ENCODE measurements at regions not wholly inside any gene's neighbourhood (a gene's known extent, or its start where the extent isn't known, plus 50 kb on each side); places are given as distances from the start of the nearest gene placed in this dataset.

GRCh38 chr13:77986713-77987112, 68.1 kb upstream of the EDNRB start:
- DNase-seq, result no peak

- no peak for DNase-seq
Observed at GRCh38 chr13:77985866-77986636, 67.4 kb upstream of the EDNRB start.

GRCh38 chr13:77981281-77981881, 62.8 kb upstream of the EDNRB start:
- DNase-seq, result no peak

GRCh38 chr13:77980592-77980991, 62.0 kb upstream of the EDNRB start:
- DNase-seq, result no peak

GRCh38 chr13:77979721-77980385, 61.2 kb upstream of the EDNRB start:
- no peak for DNase-seq

GRCh38 chr13:77975358-77976042, 56.9 kb upstream of the EDNRB start:
- DNase-seq, result no peak

GRCh38 chr13:77969299-77969698, 50.7 kb upstream of the EDNRB start:
- DNase-seq, result no peak

Data from NCI-H69 (cell line).